PC-3 (cell line): ENCODE measurements at regions not wholly inside any gene's neighbourhood (a gene's known extent, or its start where the extent isn't known, plus 50 kb on each side); places are given as distances from the start of the nearest gene placed in this dataset.

Experiments used
- EZH2 ChIP-seq: fragments of 300-600 bp; sonication (generic); IDR thresholded peaks from one replicate; pipeline ENCODE4 v1.6.1; 2017; ENCODE audit warnings: antibody characterized with exemption, mild to moderate bottlenecking, low read length; ENCODE audit not compliant: unreplicated experiment
- EZH2phosphoT487 ChIP-seq: fragments of 300-600 bp; sonication (generic); IDR thresholded peaks from 2 replicates; pipeline ENCODE4 v1.6.1; 2018; ENCODE audit warnings: mild to moderate bottlenecking, antibody characterized with exemption, low read length, borderline replicate concordance
- TF ChIP-seq, protein P1 (sequence below): fragments of 300-600 bp; sonication (generic); conservative IDR thresholded peaks from 2 replicates; pipeline ENCODE4 v1.5.1; 2017; ENCODE audit warnings: antibody characterized with exemption, low read depth, mild to moderate bottlenecking, low read length

DNA sequence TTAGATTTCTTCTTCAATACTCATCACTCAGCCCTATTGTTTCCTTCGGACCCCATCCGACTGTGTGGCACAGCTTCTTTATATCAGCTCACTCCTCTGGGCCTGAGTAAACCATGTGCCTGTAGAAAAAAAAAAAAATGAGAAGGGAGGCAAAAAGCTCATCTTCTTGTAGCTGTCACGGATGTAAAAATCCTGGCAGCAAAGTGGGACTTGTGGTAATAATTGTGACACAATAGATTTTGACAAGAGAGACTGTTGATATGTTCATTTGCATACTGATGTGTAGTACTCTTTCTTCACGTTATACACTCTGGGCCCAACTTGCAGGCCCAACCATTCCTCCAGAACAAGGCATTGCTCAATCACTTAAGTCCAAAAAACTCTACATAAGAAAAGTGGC, 270.0 kb upstream of the SMIM21 start:
- TF ChIP-seq, protein P1, sequence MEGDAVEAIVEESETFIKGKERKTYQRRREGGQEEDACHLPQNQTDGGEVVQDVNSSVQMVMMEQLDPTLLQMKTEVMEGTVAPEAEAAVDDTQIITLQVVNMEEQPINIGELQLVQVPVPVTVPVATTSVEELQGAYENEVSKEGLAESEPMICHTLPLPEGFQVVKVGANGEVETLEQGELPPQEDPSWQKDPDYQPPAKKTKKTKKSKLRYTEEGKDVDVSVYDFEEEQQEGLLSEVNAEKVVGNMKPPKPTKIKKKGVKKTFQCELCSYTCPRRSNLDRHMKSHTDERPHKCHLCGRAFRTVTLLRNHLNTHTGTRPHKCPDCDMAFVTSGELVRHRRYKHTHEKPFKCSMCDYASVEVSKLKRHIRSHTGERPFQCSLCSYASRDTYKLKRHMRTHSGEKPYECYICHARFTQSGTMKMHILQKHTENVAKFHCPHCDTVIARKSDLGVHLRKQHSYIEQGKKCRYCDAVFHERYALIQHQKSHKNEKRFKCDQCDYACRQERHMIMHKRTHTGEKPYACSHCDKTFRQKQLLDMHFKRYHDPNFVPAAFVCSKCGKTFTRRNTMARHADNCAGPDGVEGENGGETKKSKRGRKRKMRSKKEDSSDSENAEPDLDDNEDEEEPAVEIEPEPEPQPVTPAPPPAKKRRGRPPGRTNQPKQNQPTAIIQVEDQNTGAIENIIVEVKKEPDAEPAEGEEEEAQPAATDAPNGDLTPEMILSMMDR: no peak
- no peak for TF ChIP-seq EZH2
- TF ChIP-seq EZH2phosphoT487: no peak
